ENCODE measurements at regions not wholly inside any gene's neighbourhood (a gene's known extent, or its start where the extent isn't known, plus 50 kb on each side); places are given as distances from the start of the nearest gene placed in this dataset.

- Mint-ChIP-seq H3K4me1 (no peaks in the 10 kb centered on the region), H3K4me3 (no peak overlapping the region), H3K9me3 (no peaks in the 10 kb centered on the region), H3K27me3 (peaks cover 2% of the 10 kb centered on the region), H3K36me3 (no peaks in the 10 kb centered on the region), H3K27ac (no peak overlapping the region)
- DNase-seq: no peak
These were observed 145.3 kb upstream of the TCF21 start for GRCh38 chr6:133743621-133744020.

GRCh38 chr6:133746417-133746770 is 142.5 kb upstream of the TCF21 start:
- Mint-ChIP-seq H3K4me3 (no peak overlapping the region), H3K27me3 (no peaks in the 10 kb centered on the region), H3K9me3 (no peaks in the 10 kb centered on the region), H3K36me3 (no peaks in the 10 kb centered on the region), H3K27ac (no peak overlapping the region), H3K4me1 (no peaks in the 10 kb centered on the region)
- no peak for DNase-seq

GRCh38 chr6:133748628-133749027 is 140.3 kb upstream of the TCF21 start:
- H3K4me1 Mint-ChIP-seq: no peaks in the 10 kb centered on the region
- no peak overlapping the region for H3K27ac Mint-ChIP-seq
- H3K4me3 Mint-ChIP-seq: no peak overlapping the region
- DNase-seq: no peak
- no peaks in the 10 kb centered on the region for H3K36me3 Mint-ChIP-seq
- H3K9me3 Mint-ChIP-seq: no peaks in the 10 kb centered on the region
- no peaks in the 10 kb centered on the region for H3K27me3 Mint-ChIP-seq

- no peak for DNase-seq
- Mint-ChIP-seq H3K9me3 (no peaks in the 10 kb centered on the region), H3K27ac (no peak overlapping the region), H3K27me3 (no peaks in the 10 kb centered on the region), H3K4me1 (no peaks in the 10 kb centered on the region), H3K36me3 (no peaks in the 10 kb centered on the region), H3K4me3 (no peak overlapping the region)
These were observed 139.5 kb upstream of the TCF21 start for GRCh38 chr6:133749427-133749826.

- no peaks in the 10 kb centered on the region for H3K9me3 Mint-ChIP-seq
- H3K4me3 Mint-ChIP-seq: no peak overlapping the region
- no peaks in the 10 kb centered on the region for H3K36me3 Mint-ChIP-seq
- no peaks in the 10 kb centered on the region for H3K27me3 Mint-ChIP-seq
- H3K4me1 Mint-ChIP-seq: no peaks in the 10 kb centered on the region
- DNase-seq: no peak
- no peak overlapping the region for H3K27ac Mint-ChIP-seq
These were observed 136.8 kb upstream of the TCF21 start for GRCh38 chr6:133752129-133752528.

- Mint-ChIP-seq H3K4me1 (no peaks in the 10 kb centered on the region), H3K27me3 (no peaks in the 10 kb centered on the region), H3K4me3 (no peak overlapping the region), H3K27ac (no peak overlapping the region), H3K36me3 (no peaks in the 10 kb centered on the region), H3K9me3 (no peaks in the 10 kb centered on the region)
- DNase-seq: no peak
These were observed 135.2 kb upstream of the TCF21 start for GRCh38 chr6:133753756-133754155.

GRCh38 chr6:133754298-133754697 is 134.6 kb upstream of the TCF21 start:
- no peak overlapping the region for H3K27ac Mint-ChIP-seq
- no peaks in the 10 kb centered on the region for H3K27me3 Mint-ChIP-seq
- DNase-seq: no peak
- no peaks in the 10 kb centered on the region for H3K4me1 Mint-ChIP-seq
- no peaks in the 10 kb centered on the region for H3K9me3 Mint-ChIP-seq
- no peak overlapping the region for H3K4me3 Mint-ChIP-seq
- no peaks in the 10 kb centered on the region for H3K36me3 Mint-ChIP-seq

- no peak overlapping the region for H3K4me3 Mint-ChIP-seq
- H3K4me1 Mint-ChIP-seq: no peaks in the 10 kb centered on the region
- DNase-seq: no peak
- peaks cover 9% of the 10 kb centered on the region for H3K27me3 Mint-ChIP-seq
- H3K9me3 Mint-ChIP-seq: no peaks in the 10 kb centered on the region
- H3K27ac Mint-ChIP-seq: no peak overlapping the region
- no peaks in the 10 kb centered on the region for H3K36me3 Mint-ChIP-seq
These were observed 132.7 kb upstream of the TCF21 start for GRCh38 chr6:133756078-133756695.

- H3K4me1 Mint-ChIP-seq: no peaks in the 10 kb centered on the region
- no peak for DNase-seq
- H3K27ac Mint-ChIP-seq: no peak overlapping the region
- H3K36me3 Mint-ChIP-seq: no peaks in the 10 kb centered on the region
- no peaks in the 10 kb centered on the region for H3K9me3 Mint-ChIP-seq
- H3K27me3 Mint-ChIP-seq: peaks cover 15% of the 10 kb centered on the region
- no peak overlapping the region for H3K4me3 Mint-ChIP-seq
These were observed 131.6 kb upstream of the TCF21 start for GRCh38 chr6:133757335-133757734.

- no peak overlapping the region for H3K27ac Mint-ChIP-seq
- no peak for DNase-seq
- no peaks in the 10 kb centered on the region for H3K9me3 Mint-ChIP-seq
- H3K4me3 Mint-ChIP-seq: no peak overlapping the region
- H3K36me3 Mint-ChIP-seq: no peaks in the 10 kb centered on the region
- peaks cover 23% of the 10 kb centered on the region for H3K27me3 Mint-ChIP-seq
- no peaks in the 10 kb centered on the region for H3K4me1 Mint-ChIP-seq
These were observed 130.0 kb upstream of the TCF21 start for GRCh38 chr6:133758815-133759335.

GRCh38 chr6:133759524-133759923 is 129.4 kb upstream of the TCF21 start:
- Mint-ChIP-seq H3K4me3 (no peak overlapping the region), H3K27ac (no peak overlapping the region), H3K27me3 (peaks cover 27% of the 10 kb centered on the region), H3K4me1 (no peaks in the 10 kb centered on the region), H3K36me3 (no peaks in the 10 kb centered on the region), H3K9me3 (no peaks in the 10 kb centered on the region)
- DNase-seq: no peak

GRCh38 chr6:133761706-133762105 is 127.2 kb upstream of the TCF21 start:
- H3K36me3 Mint-ChIP-seq: no peaks in the 10 kb centered on the region
- no peaks in the 10 kb centered on the region for H3K4me1 Mint-ChIP-seq
- no peak overlapping the region for H3K4me3 Mint-ChIP-seq
- H3K27me3 Mint-ChIP-seq: peaks cover 33% of the 10 kb centered on the region
- no peaks in the 10 kb centered on the region for H3K9me3 Mint-ChIP-seq
- H3K27ac Mint-ChIP-seq: no peak overlapping the region
- DNase-seq: no peak

- Mint-ChIP-seq H3K27me3 (peaks cover 36% of the 10 kb centered on the region), H3K27ac (no peak overlapping the region), H3K4me3 (no peak overlapping the region), H3K4me1 (no peaks in the 10 kb centered on the region), H3K36me3 (no peaks in the 10 kb centered on the region), H3K9me3 (no peaks in the 10 kb centered on the region)
- no peak for DNase-seq
These were observed 124.7 kb upstream of the TCF21 start for GRCh38 chr6:133764008-133764753.

- Mint-ChIP-seq H3K27ac (no peak overlapping the region), H3K27me3 (peaks cover 36% of the 10 kb centered on the region), H3K4me1 (no peaks in the 10 kb centered on the region), H3K9me3 (no peaks in the 10 kb centered on the region), H3K4me3 (no peak overlapping the region), H3K36me3 (no peaks in the 10 kb centered on the region)
- no peak for DNase-seq
These were observed 124.1 kb upstream of the TCF21 start for GRCh38 chr6:133764754-133765208.

- H3K27me3 Mint-ChIP-seq: peaks cover 35% of the 10 kb centered on the region
- DNase-seq: no peak
- no peak overlapping the region for H3K27ac Mint-ChIP-seq
- H3K4me1 Mint-ChIP-seq: no peaks in the 10 kb centered on the region
- no peaks in the 10 kb centered on the region for H3K9me3 Mint-ChIP-seq
- no peaks in the 10 kb centered on the region for H3K36me3 Mint-ChIP-seq
- no peak overlapping the region for H3K4me3 Mint-ChIP-seq
These were observed 121.4 kb upstream of the TCF21 start for GRCh38 chr6:133767357-133767970.

Measured in activated naive CD8-positive, alpha-beta T cell treated with anti-CD3 and anti-CD28 coated beads for 36 hours (primary cell).